ENCODE measurements at regions not wholly inside any gene's neighbourhood (a gene's known extent, or its start where the extent isn't known, plus 50 kb on each side); places are given as distances from the start of the nearest gene placed in this dataset.

DNA sequence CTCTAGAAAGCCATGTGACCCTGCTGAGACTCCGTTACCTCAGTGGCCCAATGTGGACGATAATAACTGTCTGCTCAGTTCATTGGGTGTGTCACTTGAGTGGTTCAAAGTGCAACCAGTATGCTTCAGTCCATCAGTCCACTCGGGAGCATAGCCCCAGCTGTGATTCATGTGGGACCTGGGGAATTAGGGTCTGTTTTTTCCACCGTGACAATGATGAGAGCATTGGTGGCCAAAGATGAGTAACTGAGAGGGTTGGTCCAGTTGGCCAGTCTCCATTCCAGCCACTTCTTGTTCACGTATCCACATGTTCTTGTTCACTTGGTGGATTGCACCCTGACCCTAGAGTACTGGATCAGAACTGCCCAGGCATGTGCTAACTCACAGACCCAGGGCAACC, 403.6 kb downstream of the CD83 start:
- no peak for TF ChIP-seq NPAS2 (CRISPR knock-in tag; IDR thresholded peaks at IDR 0.05; ENCODE audit: borderline replicate concordance)
- TF ChIP-seq YY1 (IDR thresholded peaks at IDR 0.05; ENCODE audit: insufficient read depth, insufficient replicate concordance, low read depth, low read length) = no peak
- no peak for TF ChIP-seq ZNF530 (CRISPR knock-in tag; IDR thresholded peaks at IDR 0.05; ENCODE audit: low read depth)
- no peak for TF ChIP-seq NR2C2 (CRISPR knock-in tag; IDR thresholded peaks at IDR 0.05; ENCODE audit: borderline replicate concordance)
- no peak for TF ChIP-seq GTF2F1 (IDR thresholded peaks at IDR 0.05; ENCODE audit: low read length)
- no peak for TF ChIP-seq BORCS8-MEF2B (CRISPR knock-in tag; IDR thresholded peaks at IDR 0.05)
- TF ChIP-seq ZZZ3 (CRISPR knock-in tag; IDR thresholded peaks at IDR 0.05; ENCODE audit: borderline replicate concordance) = no peak
- TF ChIP-seq ARNT2 (CRISPR knock-in tag; IDR thresholded peaks at IDR 0.05; ENCODE audit: low read depth) = no peak
- no peak for TF ChIP-seq EZH2 (conservative IDR thresholded peaks at IDR 0.05; ENCODE audit: low read depth, low read length)

All from HepG2 (cell line).